ENCODE measurements at regions not wholly inside any gene's neighbourhood (a gene's known extent, or its start where the extent isn't known, plus 50 kb on each side); places are given as distances from the start of the nearest gene placed in this dataset.

- Histone ChIP-seq H3K27ac (ENCODE audit: low read depth, low read length) (no peak overlapping the region), H3K27me3 (ENCODE audit: control insufficient read depth, insufficient read depth, low read length) (no peaks in the 10 kb centered on the region), H3K9me3 (ENCODE audit: control insufficient read depth, insufficient read depth, low read length) (no peaks in the 10 kb centered on the region), H3K4me3 (ENCODE audit: low read depth, low read length) (no peak overlapping the region)
- ChIA-PET CTCF (no interaction called here), POLR2A (no interaction called here)
- DNase-seq (ENCODE audit: low read depth, low spot score) = no peak
- no peak for TF ChIP-seq CTCF (IDR thresholded peaks at IDR 0.05; ENCODE audit: low read depth, low read length)
These were observed 1078.3 kb downstream of the NCAM2 start for GRCh38 chr21:22076471-22076870.

- CTCF ChIA-PET = no interaction called here
- POLR2A ChIA-PET = no interaction called here
- no peaks in the 10 kb centered on the region for H3K27me3 ChIP-seq (ENCODE audit: control insufficient read depth, insufficient read depth, low read length)
- peaks cover 3% of the 10 kb centered on the region; the same call in 1 of the 2 replicates for H3K9me3 ChIP-seq (ENCODE audit: control insufficient read depth, insufficient read depth, low read length)
- DNase-seq (ENCODE audit: low read depth, low spot score) = no peak
- no peak for TF ChIP-seq CTCF (IDR thresholded peaks at IDR 0.05; ENCODE audit: low read depth, low read length)
- no peak overlapping the region for H3K27ac ChIP-seq (ENCODE audit: low read depth, low read length)
- no peak overlapping the region for H3K4me3 ChIP-seq (ENCODE audit: low read depth, low read length)
These were observed 1085.7 kb downstream of the NCAM2 start for GRCh38 chr21:22083899-22084298.

GRCh38 chr21:22096314-22096713 lies 1098.1 kb downstream of the NCAM2 start:
- Histone ChIP-seq H3K4me3 (ENCODE audit: low read depth, low read length) (no peak overlapping the region), H3K9me3 (ENCODE audit: control insufficient read depth, insufficient read depth, low read length) (peaks cover 15% of the 10 kb centered on the region), H3K27ac (ENCODE audit: low read depth, low read length) (no peak overlapping the region), H3K27me3 (ENCODE audit: control insufficient read depth, insufficient read depth, low read length) (no peaks in the 10 kb centered on the region)
- no peak for DNase-seq (ENCODE audit: low read depth, low spot score)
- POLR2A ChIA-PET = no interaction called here
- CTCF ChIA-PET = no interaction called here
- TF ChIP-seq CTCF (IDR thresholded peaks at IDR 0.05; ENCODE audit: low read depth, low read length) = no peak

GRCh38 chr21:22106720-22107410 lies 1108.7 kb downstream of the NCAM2 start:
- CTCF ChIA-PET = no interaction called here
- DNase-seq (ENCODE audit: low read depth, low spot score) = no peak
- no peak overlapping the region for H3K4me3 ChIP-seq (ENCODE audit: low read depth, low read length)
- H3K9me3 ChIP-seq (ENCODE audit: control insufficient read depth, insufficient read depth, low read length) = peaks cover 3% of the 10 kb centered on the region; the same call in 1 of the 2 replicates
- POLR2A ChIA-PET = no interaction called here
- no peak overlapping the region for H3K27ac ChIP-seq (ENCODE audit: low read depth, low read length)
- no peak for TF ChIP-seq CTCF (IDR thresholded peaks at IDR 0.05; ENCODE audit: low read depth, low read length)
- no peaks in the 10 kb centered on the region for H3K27me3 ChIP-seq (ENCODE audit: control insufficient read depth, insufficient read depth, low read length)

- Histone ChIP-seq H3K4me3 (ENCODE audit: low read depth, low read length) (no peak overlapping the region), H3K27me3 (ENCODE audit: control insufficient read depth, insufficient read depth, low read length) (no peaks in the 10 kb centered on the region), H3K9me3 (ENCODE audit: control insufficient read depth, insufficient read depth, low read length) (peaks cover 15% of the 10 kb centered on the region), H3K27ac (ENCODE audit: low read depth, low read length) (no peak overlapping the region)
- ChIA-PET POLR2A (no interaction called here), CTCF (no interaction called here)
- DNase-seq (ENCODE audit: low read depth, low spot score) = no peak
- no peak for TF ChIP-seq CTCF (IDR thresholded peaks at IDR 0.05; ENCODE audit: low read depth, low read length)
These were observed 1117.5 kb downstream of the NCAM2 start for GRCh38 chr21:22115746-22116145.

Measured in AG04450 (cell line).